Central memory CD4-positive, alpha-beta T cell (primary cell): ENCODE measurements at regions not wholly inside any gene's neighbourhood (a gene's known extent, or its start where the extent isn't known, plus 50 kb on each side); places are given as distances from the start of the nearest gene placed in this dataset.

Experiments
- DNase-seq: peaks from one replicate; pipeline ENCODE4 v3.0.0; 2022

GRCh38 chr11:98090861-98091505, 929.8 kb upstream of the CNTN5 start:
- DNase-seq, result no peak

DNA sequence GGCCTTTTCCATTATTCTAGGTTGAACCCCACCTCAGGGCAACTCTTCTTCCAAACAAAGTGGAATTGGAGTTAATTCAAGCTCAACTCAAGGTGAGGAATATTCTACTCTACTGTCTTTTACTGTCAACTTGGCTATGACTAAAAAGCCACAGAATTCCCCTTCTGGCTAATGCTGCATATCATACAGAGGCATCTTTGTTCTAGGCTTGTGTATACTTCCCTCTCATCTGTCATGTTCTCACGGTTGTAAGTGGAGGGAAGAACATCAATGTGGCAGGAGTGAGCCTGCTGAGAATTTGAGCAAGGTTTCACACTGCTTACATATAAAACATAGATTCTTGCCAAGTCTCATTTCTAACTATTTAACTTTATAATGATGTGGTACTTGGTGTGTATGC, 921.4 kb upstream of the CNTN5 start:
- DNase-seq, result no peak

DNA sequence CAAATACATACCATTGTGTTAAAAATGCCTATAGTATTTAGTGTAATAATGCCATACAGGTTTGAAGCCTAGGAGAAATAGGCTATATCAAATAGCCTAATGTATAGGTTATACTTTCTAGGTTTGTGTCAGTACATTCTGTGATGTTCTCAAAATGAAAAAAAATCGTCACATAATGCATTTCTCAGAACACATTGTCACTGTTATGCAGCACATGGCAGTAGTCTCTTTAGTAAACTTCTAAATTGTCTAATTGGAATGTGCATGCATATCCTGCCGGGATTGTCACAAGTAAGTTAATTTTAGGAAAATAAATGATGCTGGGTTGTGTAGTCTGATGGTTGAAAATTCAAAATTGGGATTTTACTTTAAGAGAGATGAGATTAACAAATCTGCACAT, 920.1 kb upstream of the CNTN5 start:
- DNase-seq, result no peak

DNA sequence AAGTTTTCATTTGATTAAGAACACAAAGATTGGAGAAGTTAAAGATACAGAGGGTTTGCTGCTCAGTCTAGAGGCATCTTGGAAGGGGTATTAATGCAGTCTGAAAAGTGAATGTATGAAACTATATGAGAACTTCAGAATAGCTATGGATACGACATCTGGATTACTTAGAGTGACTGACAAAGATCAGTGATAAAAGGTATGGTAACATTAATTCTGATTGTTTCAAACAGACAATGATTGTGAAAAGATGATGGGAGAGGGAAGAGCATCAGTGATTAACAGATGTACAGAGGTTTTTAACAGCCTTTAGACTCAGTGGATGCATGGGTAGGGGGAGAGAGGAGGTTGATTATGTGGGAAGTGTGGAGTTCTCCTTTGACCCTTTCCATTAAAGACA, 919.4 kb upstream of the CNTN5 start:
- DNase-seq, result no peak

- no peak for DNase-seq
Observed at GRCh38 chr11:98104249-98104648, 916.5 kb upstream of the CNTN5 start.

DNA sequence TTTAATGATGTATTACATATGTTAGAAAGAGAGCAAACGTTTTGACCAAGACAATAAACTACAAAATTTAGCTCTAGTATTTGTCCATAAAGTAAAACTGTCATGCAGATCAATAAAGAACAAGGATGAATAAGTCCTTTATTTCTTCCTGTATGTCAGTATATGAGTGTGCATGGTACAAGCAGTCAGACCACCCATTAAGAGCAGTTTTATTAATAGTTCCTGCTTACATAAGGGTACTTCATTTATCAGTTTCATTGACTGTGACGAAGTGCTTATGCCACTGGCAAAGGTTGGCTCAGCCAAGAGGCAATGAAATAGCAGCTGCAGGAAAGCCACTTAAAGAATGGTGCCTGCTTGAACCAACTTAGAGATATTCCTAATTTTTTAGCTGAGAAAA, 913.0 kb upstream of the CNTN5 start:
- no peak for DNase-seq

- no peak for DNase-seq
Observed at GRCh38 chr11:98110030-98110429, 910.7 kb upstream of the CNTN5 start.

DNA sequence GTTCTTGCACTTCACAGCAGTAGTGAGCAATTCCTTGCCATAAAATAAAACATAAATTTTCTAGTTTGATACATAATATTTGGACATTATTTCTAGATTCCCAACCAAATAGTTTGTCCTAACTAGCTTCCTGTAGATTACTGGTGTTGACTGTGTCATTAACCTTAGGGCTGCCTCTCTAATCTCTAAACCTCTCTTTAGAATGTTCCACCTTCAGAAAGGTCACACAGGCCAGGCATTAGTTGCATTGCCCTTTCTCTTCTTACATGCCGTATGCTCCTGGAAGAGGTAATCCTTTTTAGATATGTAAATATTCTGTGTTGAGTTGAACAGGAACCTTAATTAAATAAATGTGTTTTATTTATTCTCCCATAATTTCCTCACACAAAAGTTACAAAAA, 904.9 kb upstream of the CNTN5 start:
- no peak for DNase-seq

DNA sequence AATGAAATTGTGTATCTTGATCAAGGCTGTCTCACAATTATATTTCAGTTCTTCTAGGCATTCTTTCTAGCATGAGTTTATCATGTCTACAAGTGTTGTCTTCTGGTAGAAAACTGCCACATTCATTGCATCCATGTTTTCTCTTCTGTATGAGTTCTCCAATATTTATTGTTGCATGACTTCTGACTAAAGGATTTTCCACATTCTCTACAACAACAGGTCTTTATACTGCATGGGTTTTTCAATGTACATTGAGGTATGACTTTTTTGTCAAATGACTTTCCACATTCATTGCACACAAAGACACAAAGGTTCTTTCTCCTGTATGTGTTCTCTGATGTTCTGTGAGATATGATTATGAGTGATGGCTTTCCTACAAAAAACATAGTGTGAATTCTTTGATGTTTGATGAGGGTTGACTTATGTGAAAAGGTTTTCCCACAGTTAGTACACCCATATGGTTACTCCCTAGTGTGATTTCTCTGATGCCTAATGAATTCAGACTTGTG, 890.6 kb upstream of the CNTN5 start:
- DNase-seq, result no peak

GRCh38 chr11:98136357-98136756, 884.4 kb upstream of the CNTN5 start:
- no peak for DNase-seq

GRCh38 chr11:98137437-98137836, 883.3 kb upstream of the CNTN5 start:
- DNase-seq, result no peak

GRCh38 chr11:98143661-98144060, 877.1 kb upstream of the CNTN5 start:
- no peak for DNase-seq

GRCh38 chr11:98153752-98154151, 867.0 kb upstream of the CNTN5 start:
- no peak for DNase-seq

- DNase-seq, result no peak
Observed at GRCh38 chr11:98155696-98156095, 865.1 kb upstream of the CNTN5 start.

DNA sequence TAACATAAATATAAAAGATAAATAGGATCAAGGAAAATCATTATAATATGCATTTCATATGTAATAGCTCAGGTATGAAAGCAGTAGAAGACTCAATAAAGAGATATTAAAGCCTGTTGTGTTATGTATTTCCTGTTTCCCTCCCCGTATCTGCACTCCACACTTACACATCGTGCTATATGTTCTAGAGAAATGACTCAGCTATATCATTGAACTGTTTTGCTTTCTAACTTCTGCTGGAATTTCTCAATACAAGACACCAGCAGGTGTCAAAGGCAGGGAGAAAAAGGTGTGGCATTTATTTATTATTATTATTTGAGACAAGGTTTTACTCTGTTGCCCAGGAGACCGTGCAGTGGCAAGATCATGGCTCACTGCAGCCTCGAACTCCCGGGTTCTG, 842.8 kb upstream of the CNTN5 start:
- DNase-seq, result no peak

DNA sequence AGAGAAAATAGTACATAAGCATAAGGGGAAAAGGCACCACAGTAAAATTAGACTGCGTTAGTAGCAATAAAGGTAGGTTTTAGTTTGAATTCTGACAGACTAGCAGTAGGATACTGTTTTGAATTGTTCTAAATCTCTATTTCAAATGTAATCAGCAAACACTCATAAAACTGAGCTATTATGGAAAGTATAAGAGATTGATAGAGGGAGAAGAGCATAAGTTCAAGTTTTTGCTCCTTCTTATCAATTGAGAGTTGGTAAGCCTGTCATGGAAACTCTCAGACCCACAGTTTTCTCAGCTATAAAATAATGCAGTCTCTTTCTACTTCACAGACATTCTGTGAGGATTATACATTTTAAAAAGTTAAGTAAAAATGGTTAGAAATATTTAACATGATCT, 840.2 kb upstream of the CNTN5 start:
- DNase-seq, result no peak

- DNase-seq, result no peak
Observed at GRCh38 chr11:98180921-98181320, 839.8 kb upstream of the CNTN5 start.

DNA sequence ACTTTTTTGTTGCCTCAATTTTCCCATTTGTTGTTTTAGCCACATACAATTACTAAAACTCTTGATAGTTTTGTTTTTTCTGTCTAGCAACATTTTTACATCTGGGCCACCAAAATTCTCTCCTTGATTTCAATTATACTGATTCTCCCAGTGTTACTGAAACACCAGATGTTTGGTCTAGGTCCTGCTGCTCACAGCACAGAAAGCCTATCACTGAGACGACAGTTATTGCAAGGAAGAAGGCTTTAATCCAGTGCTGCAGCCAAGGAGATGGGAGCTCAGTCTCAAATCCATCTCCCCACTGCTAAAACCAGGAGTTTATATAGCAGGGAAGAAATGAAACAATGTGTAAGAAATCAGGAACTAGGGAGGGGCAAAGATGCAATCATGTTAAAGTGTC, 837.7 kb upstream of the CNTN5 start:
- DNase-seq, result no peak

- no peak for DNase-seq
Observed at GRCh38 chr11:98185245-98185644, 835.5 kb upstream of the CNTN5 start.

- no peak for DNase-seq
Observed at GRCh38 chr11:98194611-98195010, 826.1 kb upstream of the CNTN5 start.

DNA sequence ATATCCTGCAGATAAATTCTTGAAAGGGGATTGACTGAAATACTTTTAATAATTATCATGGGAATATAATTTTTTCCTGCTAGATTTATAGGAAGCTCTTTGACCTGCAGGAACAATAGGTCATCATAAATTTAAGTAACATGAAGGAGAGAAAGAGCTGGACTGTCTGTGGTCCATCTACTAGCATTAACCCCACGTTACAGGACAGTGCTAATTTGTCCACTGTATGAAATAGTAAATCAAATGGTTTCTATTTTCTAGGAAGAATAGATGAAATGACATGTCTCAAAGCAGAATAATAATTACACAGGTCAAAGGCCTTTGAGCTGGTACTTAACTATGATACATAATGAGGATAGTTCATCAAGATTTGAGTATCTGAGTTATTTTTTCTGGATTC, 825.4 kb upstream of the CNTN5 start:
- DNase-seq, result no peak

DNA sequence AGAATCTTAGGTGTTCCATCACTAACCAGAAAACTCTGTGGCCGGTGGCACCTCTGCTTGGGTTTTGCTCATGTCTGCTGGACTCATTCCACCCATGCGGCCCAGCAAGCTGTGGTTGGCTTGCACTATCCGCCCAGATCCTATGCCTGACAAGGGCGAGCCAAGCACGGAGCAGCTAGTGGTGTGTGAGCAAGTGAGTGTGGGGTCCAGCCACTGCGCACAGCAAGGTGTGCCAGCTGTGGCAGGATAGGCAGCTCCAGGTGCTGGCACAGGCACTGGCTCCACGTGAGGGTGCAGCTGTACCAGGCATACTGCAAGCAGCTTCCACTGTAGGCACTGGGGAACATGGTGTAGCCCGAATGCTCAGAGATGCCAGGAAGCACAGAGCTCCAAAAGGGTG, 813.7 kb upstream of the CNTN5 start:
- no peak for DNase-seq

- no peak for DNase-seq
Observed at GRCh38 chr11:98227278-98227677, 793.5 kb upstream of the CNTN5 start.

DNA sequence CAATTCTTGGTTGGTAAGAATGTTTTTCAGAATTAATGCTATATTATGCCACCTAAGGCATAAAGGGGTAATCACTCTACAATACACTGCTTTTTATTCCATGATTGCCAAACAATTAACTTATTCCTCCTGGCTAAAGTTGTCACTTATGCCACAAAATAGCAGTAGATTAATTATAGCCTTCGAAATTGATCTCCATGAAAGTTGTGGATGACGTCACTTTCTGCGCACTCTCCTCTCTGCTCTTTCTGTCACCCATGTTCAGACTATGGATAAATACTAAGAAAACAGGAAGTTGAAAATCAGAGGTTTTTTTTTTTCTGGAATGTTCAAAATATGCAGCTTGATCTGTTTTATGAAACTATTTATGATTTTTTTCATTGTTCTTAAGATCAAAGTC, 790.1 kb upstream of the CNTN5 start:
- DNase-seq, result no peak

- no peak for DNase-seq
Observed at GRCh38 chr11:98234698-98235097, 786.1 kb upstream of the CNTN5 start.
